ENCODE measurements at regions not wholly inside any gene's neighbourhood (a gene's known extent, or its start where the extent isn't known, plus 50 kb on each side); places are given as distances from the start of the nearest gene placed in this dataset.

GRCh38 chr18:62643181-62643580 lies 72.2 kb upstream of the PHLPP1 start:
- TF ChIP-seq, protein P1, sequence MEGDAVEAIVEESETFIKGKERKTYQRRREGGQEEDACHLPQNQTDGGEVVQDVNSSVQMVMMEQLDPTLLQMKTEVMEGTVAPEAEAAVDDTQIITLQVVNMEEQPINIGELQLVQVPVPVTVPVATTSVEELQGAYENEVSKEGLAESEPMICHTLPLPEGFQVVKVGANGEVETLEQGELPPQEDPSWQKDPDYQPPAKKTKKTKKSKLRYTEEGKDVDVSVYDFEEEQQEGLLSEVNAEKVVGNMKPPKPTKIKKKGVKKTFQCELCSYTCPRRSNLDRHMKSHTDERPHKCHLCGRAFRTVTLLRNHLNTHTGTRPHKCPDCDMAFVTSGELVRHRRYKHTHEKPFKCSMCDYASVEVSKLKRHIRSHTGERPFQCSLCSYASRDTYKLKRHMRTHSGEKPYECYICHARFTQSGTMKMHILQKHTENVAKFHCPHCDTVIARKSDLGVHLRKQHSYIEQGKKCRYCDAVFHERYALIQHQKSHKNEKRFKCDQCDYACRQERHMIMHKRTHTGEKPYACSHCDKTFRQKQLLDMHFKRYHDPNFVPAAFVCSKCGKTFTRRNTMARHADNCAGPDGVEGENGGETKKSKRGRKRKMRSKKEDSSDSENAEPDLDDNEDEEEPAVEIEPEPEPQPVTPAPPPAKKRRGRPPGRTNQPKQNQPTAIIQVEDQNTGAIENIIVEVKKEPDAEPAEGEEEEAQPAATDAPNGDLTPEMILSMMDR (IDR thresholded peaks at IDR 0.05) = no peak
- TF ChIP-seq POLR2A (IDR thresholded peaks at IDR 0.05) (no peak), EP300 (IDR thresholded peaks at IDR 0.05) (no peak)

All from tibial nerve (tissue), 4 donors.